Sciatic nerve (tissue), 2 donors: ENCODE measurements at regions not wholly inside any gene's neighbourhood (a gene's known extent, or its start where the extent isn't known, plus 50 kb on each side); places are given as distances from the start of the nearest gene placed in this dataset.
"Not testable (repeated sequence)": the region's sequence is repeated elsewhere in the genome, so short reads cannot be mapped to it uniquely, and the experiment has no call there.

ENCODE experiments used
- ATAC-seq: fragments of 200-7000 bp; cut with Tn5 transposase; one replicate; pipeline ENCODE4 v1.9.1; 2020; ENCODE audit warnings: mild to moderate bottlenecking, moderate library complexity
- DNase-seq: peaks from one replicate; pipeline ENCODE4 v3.0.0-alpha.2; 2020; ENCODE audit warnings: low spot score
- intact Hi-C: fragments of 100-400 bp; cut with DNase I; formaldehyde crosslinking; loops from one replicate; pipeline ENCODE4 v1.14.2; 2022
- donor health status: DM: no; HTN: no; CAD: no.
- donor health status: DM: no; HTN: no; CAD: no.

DNA sequence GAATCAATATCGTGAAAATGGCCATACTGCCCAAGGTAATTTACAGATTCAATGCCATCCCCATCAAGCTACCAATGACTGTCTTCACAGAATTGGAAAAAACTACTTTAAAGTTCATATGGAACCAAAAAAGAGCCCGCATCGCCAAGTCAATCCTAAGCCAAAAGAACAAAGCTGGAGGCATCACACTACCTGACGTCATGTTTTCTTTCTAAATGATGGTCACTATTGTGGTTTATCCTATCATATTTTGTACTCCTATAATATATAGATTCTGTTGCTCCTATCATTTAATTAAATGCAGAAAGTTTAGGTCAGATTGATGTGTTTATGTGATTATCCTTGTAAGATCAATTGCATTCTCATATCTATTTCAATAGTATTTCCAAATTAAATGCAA is 796.9 kb upstream of the NCAM2 start:
- ATAC-seq, DNase-seq, intact Hi-C loops: not testable (repeated sequence)

DNA sequence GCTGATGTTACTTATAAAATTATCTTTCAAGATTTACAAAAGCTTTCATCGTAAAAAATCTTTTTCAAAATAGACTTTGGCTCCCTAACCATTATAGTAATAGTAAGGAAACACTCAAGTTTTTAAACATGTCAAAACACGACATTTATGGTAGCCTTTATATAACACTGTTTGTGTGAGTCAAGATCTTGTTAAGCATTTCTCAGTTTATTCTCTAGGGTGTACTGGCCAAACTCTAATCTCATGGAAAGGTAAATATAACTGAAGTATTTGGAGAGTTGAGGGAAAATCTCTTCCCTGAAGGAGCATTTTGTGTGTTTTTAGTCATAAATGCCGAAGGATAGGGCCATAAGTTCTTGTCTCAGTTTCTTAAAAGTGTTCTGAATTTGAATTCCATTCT is 790.9 kb upstream of the NCAM2 start:
- no peak for DNase-seq
- intact Hi-C loops, result no loop called here
- ATAC-seq, result no peak

DNA sequence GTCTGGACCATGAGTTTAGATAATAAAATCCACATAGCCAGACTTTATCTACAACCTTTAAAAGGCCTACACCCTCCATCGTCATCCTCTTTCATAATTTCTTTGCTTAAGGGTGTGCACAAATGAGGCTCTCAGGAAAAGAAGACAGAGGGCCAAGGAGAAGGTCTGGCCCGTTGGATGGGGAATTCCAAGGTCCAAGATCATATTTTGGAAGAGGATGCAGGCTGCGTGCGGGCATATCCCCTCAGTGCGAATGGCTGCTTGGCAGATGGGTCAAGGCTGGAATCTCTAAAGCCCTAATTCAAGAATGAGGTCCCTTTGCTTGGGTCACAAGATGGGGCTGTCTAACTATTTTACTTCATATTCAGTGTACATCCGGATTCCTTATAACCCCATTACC is 782.2 kb upstream of the NCAM2 start:
- ATAC-seq (no peak), DNase-seq (no peak)
- intact Hi-C loops, result no loop called here

DNA sequence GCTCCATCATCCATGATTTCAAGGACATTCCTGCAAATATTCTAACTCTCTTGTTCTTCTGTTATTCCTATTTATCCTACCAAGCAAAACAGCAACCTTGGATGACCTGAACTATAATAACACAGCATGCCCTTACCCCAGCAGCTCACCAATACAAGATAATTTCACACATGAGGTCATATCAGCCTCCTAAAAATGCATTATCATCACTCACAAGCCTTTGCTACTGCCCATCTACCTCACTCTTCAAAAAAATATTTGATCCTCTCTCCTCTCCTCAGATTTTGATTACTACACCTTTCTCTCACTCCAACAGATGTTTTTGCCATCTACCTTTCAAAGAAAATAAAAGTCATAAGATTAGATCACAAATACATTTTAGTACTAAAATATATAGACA is 777.6 kb upstream of the NCAM2 start:
- intact Hi-C loops, result no loop called here
- DNase-seq (no peak), ATAC-seq (no peak)

DNA sequence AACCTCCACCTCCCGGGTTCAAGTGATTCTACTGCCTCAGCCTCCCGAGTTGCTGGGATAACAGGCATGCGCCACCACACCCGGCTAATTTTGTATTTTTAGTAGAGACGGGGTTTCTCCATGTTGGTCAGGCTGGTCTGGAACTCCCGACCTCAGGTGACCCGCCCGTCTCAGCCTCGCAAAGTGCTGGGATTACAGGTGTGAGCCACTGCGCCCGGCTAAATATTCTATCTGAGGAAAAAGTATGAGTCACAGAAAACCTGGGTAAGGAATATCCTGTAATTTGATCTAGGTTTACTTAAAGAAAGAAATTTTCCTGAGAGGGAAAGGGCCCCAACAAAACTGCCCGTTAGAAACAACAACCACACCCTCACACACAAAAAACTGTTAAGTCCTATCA is 776.2 kb upstream of the NCAM2 start:
- intact Hi-C loops, ATAC-seq, DNase-seq: not testable (repeated sequence)

DNA sequence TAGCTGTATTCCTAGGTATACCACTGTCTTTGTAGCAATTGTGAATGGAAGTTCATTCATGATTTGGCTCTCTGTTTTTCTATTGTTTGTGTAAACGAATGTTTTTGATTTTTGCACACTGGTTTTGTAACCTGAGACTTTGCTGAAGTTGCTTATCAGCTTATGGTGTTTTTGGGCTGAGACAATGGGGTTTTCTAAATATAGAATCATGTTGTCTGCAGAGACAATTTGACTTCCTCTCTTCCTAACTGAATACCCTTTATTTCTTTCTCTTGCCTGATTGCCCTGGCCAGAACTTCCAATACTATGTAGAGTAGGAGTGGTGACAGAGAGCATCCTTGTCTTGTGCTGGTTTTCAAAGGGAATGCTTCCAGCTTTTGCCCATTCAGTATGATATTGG is 761.6 kb upstream of the NCAM2 start:
- DNase-seq, intact Hi-C loops, ATAC-seq: not testable (repeated sequence)

DNA sequence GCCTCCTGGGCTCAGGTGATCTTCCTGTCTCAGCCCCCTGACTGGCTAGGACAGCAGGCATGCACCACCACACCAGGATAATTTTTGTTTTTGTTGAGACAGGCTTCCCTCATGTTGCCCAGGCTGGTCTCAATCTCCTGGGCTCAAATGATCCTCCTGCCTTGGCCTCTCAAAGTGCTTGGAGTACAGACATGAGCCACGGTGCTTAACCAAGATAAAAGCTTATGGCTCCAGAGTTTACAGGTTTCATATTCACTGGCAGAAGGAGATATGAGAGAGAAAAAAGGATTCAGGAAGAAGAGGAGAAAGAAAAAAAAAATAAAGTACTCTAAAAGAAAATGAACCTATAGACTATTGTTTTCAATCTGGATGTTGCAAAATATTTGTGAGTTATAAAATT is 748.8 kb upstream of the NCAM2 start:
- ATAC-seq (no peak), DNase-seq (no peak)
- intact Hi-C loops, result no loop called here

DNA sequence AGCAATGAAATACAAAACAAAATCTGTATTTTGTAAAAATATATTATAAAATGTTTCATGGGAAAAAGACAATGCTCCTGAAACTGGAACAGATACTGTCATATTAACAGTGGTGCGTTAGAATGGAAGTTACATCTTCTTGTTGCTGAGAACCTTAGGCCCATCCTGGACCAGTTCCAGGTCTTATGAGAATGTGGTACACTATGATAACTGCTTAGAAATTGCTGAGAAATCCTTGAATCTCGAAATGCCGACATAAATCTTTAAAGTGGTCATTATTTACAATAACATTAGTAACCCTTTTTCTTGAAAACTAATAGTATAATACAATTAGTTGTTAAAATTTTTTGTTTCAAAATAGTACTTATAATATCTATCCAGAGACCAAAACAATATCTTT is 747.9 kb upstream of the NCAM2 start:
- DNase-seq, result no peak
- intact Hi-C loops, result no loop called here
- no peak for ATAC-seq

DNA sequence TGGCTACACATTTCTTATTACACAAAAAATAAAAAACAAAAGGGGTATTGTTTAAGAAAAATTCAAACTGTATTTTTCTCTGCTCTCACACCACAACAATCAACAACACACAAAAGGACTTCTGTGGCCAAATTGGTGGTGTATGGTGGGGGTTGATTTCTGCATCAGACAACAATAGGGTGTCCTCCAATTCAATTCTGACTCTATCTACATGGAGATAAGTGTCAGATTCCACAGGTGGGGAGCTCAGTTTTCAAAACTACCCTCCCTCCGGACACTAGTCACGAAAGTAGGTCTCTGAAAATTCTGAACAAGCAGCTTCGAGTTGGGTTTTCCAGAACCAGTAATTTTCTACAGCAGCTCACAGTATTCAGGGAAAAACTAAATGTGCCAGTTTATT is 744.9 kb upstream of the NCAM2 start:
- DNase-seq (no peak), ATAC-seq (no peak)
- intact Hi-C loops, result no loop called here

DNA sequence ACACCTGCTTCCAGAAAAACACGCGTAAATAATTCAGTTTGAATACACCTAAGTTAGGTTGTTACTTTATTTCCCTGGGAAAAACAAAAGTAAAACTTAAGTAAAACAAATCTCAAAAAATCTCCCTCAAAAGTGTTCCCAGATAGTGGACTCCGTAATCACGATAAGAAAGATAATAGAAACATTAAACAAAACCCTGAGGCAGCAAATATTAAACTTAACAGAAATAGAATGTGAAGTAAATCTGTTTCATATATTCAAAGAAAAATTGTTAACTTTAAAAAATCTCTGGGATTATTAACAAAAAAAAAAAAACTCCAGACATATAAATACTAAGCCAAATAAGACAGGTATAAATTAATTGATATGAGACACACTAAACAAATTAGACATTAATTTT is 743.2 kb upstream of the NCAM2 start:
- ATAC-seq, result no peak
- DNase-seq, result no peak
- intact Hi-C loops, result no loop called here

DNA sequence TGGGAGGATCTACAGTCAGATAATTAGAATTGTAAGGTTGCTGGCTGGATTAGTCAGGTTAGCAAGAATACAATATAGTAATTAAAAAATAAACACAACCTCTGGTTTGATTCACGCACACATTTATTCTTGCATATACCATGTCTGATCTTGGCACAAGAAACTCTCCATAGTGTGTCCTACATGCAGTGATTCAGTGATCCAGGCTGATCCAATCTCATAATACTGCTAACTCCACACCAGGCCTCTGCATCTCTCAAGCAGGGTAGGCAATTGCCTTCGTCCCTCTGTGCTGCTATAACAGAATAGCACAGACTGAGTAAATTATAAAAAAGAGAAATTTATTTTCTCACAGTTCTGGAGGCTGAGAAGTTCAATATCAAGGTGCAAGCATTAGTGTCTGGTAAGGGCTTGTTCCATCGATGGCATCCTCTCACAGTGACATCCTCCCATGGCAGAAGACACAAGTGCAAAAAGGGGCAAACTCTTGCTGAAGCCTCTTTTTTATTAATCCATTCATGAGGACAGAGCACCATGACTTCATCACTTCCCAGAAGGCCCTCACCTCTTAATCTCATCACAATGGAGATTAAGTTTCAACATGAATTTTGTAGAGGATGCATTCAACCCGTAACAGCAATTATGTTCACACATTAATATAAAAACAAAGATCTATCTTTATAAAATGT is 741.0 kb upstream of the NCAM2 start:
- intact Hi-C loops, result no loop called here
- no peak for DNase-seq
- no peak for ATAC-seq

DNA sequence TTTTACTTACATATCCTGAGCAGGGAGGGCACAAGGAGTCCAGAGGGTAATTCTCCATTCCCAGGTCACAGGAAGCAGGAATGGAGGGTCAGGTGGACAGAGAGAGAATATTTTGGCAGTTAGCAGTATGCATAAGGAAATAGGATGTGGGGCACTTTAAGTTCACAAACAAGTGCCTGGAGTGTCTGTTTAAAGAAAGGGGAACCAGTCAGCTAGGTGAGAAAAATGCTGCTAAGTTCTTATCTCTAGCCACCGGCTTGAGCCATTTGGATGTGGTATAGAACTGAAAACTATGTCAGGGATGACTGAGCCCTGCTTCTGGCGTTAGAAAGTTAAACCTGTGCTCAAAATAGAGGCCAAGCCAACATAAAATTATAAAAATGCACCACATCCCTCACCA is 739.7 kb upstream of the NCAM2 start:
- intact Hi-C loops, result no loop called here
- ATAC-seq (no peak), DNase-seq (no peak)

DNA sequence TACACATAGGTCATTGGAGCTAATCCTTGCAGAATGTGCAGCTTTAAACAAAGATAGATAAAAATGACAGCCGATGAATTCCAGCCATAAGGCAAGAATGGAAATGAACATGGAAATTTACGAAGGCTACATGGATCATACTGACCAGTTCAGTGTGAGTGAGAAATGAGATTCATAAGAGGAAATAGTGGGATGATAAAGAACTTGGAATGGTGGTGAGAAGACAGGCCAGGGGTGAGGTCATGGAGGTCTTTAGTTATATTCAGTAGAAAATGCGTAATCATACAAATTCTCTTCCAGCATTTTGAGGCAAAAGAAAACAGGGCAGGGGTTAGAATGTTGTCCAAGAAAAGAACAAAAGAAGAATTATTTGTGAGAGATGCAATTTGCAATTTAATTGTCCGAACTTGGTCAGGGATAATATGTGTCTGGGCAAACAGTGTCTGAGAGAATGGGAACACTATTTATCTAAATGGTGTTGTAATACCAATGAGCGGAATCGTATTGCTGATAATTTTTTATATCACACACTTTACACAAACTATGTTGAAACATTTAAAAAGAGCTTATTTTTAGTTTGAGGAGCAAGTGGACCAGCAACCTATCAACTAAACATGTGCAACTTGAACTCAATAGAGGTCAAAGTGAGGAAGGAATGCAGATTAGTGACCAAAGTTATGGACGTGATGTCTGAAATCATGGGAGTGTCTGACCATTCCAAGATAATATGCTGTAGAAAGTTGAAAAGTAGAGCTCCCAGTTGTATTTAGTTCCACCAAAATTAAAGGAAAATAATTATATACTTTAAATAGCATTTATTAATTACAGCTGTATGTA is 739.0 kb upstream of the NCAM2 start:
- ATAC-seq, result no peak

DNA sequence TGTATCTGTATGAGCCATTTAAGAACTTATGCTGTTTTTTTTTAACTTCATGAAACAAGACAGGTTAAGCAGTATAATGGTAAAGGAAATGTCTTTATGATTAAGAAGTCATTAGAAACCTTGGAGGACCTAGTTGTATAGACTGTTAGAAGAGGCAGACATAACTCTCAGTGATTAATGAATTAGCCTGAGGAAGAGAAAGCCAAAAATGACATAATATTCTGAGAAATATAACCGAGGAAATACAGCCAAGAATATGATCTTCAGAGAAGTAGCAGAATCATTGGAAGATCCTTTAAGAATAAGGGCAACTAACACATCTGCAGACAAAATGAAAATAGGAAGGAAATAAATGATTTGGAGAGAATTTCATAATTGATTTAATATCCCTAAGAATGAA is 738.1 kb upstream of the NCAM2 start:
- no peak for DNase-seq
- intact Hi-C loops, result no loop called here
- ATAC-seq, result no peak

More for the DNA sequence above, 739.0 kb upstream of the NCAM2 start:
- DNase-seq, result no peak
- intact Hi-C loops, result no loop called here

DNA sequence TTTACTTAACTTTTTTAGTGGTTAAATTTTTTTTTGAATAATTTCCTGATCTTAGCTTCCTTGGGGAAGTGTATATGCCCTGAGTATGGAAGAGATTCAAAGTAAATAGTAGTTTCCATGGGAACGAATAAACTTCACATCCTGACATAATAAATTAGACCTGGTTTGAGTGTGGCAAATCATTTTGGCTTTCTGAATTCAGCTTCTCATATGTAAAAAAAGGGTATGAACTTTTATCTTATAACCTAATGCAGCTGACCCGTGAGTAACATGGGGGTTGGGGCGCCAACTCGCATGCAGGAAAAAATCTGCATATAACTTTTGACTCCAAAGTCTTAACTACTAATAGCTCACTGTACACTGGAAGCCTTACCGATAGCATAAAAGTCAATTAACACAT is 736.8 kb upstream of the NCAM2 start:
- DNase-seq (no peak), ATAC-seq (no peak)
- intact Hi-C loops, result no loop called here

DNA sequence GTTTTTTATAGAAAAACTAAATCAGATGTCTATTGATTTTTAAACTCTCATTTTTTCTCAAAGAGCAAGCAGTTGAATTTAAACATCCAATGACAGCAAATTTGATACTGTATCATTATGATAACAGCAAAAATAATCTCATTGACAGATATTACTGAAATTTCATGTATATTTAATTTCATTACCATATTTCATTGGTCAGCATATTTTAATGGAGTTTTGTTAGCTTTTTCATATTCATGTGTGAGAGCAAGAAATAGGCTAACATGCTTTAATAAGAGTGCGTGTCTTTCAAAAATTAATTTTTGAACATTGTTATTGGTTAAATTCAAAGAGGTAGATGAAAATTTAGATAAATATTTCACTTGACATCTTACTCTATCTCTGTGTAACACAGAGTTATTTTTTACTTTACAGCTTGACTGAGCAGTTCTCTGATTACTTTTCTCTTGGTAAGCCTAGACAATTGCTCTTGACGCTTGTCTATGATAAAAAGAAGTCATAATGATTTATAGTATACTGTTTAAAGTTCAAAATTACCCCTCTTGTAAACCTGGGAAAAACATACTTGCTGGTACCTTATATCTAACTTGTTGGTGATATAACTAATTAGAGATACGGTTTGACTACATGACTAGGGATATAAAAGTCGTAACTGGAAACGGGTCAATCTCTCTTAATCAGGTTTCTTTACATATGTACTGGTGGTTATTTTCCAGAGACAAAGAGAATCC is 732.3 kb upstream of the NCAM2 start:
- intact Hi-C loops, result no loop called here
- DNase-seq (no peak), ATAC-seq (no peak)

DNA sequence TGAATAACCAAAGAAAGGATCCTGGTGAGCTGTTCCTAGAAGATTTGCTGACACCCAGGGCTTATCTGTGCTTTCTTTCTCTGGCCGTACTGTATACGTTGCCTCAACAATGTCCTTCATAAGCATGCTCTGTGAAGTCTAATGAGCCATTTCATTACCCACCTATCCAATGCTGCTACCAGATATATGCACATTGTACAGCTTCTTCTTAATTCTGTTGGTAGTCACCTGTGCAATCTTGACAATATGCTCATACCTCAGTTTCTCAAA is 731.8 kb upstream of the NCAM2 start:
- DNase-seq (no peak), ATAC-seq (no peak)
- intact Hi-C loops, result no loop called here

DNA sequence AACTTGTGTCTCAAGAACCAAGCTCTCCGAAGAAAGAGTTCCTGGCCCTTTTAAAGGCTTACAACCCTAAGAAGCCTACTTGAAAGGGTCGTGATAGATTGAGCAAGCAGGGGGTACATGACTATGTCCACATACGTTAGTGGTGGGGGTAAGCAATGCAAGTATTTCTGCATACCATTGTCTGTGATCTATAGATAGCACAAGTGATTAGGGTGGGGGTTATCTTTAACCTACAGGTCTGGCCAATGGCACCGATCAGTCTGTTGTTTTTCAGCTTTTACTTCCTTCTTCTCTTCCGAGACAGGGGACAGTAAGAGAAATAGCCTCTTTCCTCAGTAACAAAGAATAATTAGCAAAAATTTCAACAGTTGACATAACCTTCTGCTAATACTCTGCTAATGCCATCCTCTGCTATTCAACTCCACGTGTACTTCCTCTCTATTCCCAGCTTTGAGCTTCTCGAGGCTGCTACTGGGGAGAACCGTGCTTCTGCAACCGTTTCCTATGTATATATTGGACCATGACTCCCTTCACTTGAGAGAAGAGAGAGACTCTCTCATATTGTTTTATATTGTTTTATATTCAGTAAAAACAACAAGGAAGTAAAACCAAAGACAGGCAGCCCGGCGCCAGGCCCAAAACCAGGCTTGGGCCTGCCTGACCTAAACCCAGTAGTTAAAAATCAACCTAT is 727.7 kb upstream of the NCAM2 start:
- no peak for DNase-seq
- intact Hi-C loops, result no loop called here
- ATAC-seq, result no peak

DNA sequence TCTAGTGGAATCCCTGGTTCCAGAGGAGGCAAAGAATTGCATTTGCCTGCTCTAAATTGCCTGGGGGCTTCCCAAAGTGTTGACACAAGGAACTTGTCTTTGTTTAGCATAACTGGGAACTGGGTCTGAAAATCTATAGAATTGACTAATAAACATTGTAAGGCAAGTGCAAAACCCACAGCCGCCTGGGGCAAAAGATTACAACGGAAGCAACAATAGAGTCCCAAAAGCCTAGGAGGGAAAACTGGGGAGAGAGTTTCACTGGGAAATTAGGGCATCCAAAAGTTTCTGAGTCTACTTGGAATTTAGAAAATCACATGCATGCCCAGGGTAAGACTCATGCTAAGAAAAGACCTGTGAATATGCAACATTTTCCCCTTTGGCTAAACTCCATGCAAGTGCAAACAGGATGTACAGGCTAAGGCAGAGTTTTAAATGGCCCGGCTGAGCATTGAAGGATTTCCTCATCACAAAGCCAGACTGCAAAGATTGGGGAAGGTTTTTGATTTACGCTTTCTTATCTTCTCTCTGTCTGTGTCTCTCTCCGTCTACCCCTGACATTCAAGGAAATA is 725.3 kb upstream of the NCAM2 start:
- intact Hi-C loops, result no loop called here
- DNase-seq (no peak), ATAC-seq (no peak)
